Endothelial cell of umbilical vein (primary cell): ENCODE measurements at regions not wholly inside any gene's neighbourhood (a gene's known extent, or its start where the extent isn't known, plus 50 kb on each side); places are given as distances from the start of the nearest gene placed in this dataset.

Experiments
- BruUV-seq: library from RNA; stranded (reverse); fragments of 400-500 nt; replicated peaks from 2 replicates; lab custom pipeline; 2021; lab: Mats Ljungman, UMichigan
- CTCF ChIA-PET: fragments of 300-600, 350-600 bp; sonication (Branson Sonifier 250); formaldehyde crosslinking; loops from one replicate; lab custom pipeline; 2021; ENCODE audit warnings: antibody characterized with exemption, inconsistent platforms; lab: Charles Lee
- POLR2A ChIA-PET: fragments of 300-600, 350-600 bp; sonication (Branson Sonifier 250); formaldehyde crosslinking; loops from one replicate; lab custom pipeline; 2021; ENCODE audit warnings: antibody characterized with exemption, inconsistent platforms; lab: Charles Lee
- DNase-seq: peaks from one replicate; pipeline ENCODE4 v3.0.0-alpha.2; 2011; ENCODE audit warnings: low read depth, low spot score
- FAIRE-seq: peaks from 2 replicates; lab custom pipeline; 2011; peaks lifted over from hg19 to GRCh38; lab: Jason Lieb, UNC
- H2AFZ ChIP-seq: 2 replicates; pipeline ENCODE4 v1.6.0; 2012; ENCODE audit warnings: low read depth, low read length, control low read depth, inconsistent platforms
- H3K27ac ChIP-seq: 2 replicates; pipeline ENCODE4 v1.5.1; 2011; ENCODE audit warnings: low read depth, mild to moderate bottlenecking, control low read depth, low read length, moderate library complexity; ENCODE audit not compliant: insufficient read depth
- H3K27me3 ChIP-seq, 2 experiments: 2 replicates each; pipeline versions ENCODE4 v1.6.0 to v1.6.1; 2011; ENCODE audit warnings: low read length in 2 of 2, mixed read lengths in 1 of 2; ENCODE audit not compliant: control insufficient read depth in 2 of 2, insufficient read depth in 2 of 2
- H3K36me3 ChIP-seq, 2 experiments: 2 replicates in 1 of 2; 3 replicates in 1 of 2; pipeline ENCODE4 v1.5.1; 2011; ENCODE audit warnings: low read length in 2 of 2, mild to moderate bottlenecking in 1 of 2, moderate library complexity in 1 of 2; ENCODE audit not compliant: control insufficient read depth in 2 of 2, insufficient read depth in 2 of 2; ENCODE audit errors: extremely low read depth in 1 of 2
- H3K4me1 ChIP-seq: 3 replicates; pipeline ENCODE4 v1.5.1; 2011; ENCODE audit warnings: mild to moderate bottlenecking, low read length; ENCODE audit not compliant: control insufficient read depth, insufficient read depth; ENCODE audit errors: extremely low read depth
- H3K4me2 ChIP-seq: 2 replicates; pipeline ENCODE4 v1.6.1; 2011; ENCODE audit warnings: low read length, control low read depth, mixed read lengths; ENCODE audit not compliant: insufficient read depth
- H3K4me3 ChIP-seq, 3 experiments: fragments of 200-600 bp in 1 of 3; sonication (generic), shearing (Covaris generic) in 1 of 3; replicated peaks in 1 of 3; 2 replicates each; pipeline ENCODE4 v1.5.1; 2011 to 2016; ENCODE audit warnings: control low read depth in 3 of 3, low read length in 3 of 3, mild to moderate bottlenecking in 2 of 3, inconsistent platforms in 1 of 3, low read depth in 1 of 3, moderate library complexity in 1 of 3; ENCODE audit not compliant: insufficient read depth in 1 of 3
- H3K79me2 ChIP-seq: 2 replicates; pipeline ENCODE4 v1.6.0; 2012; ENCODE audit warnings: low read length, inconsistent platforms; ENCODE audit not compliant: control insufficient read depth, insufficient read depth
- H3K9ac ChIP-seq: replicated peaks from 2 replicates; pipeline ENCODE3; 2011; ENCODE audit warnings: low read length, control low read depth; ENCODE audit not compliant: insufficient read depth; ENCODE audit errors: extremely low read depth
- H3K9me1 ChIP-seq: replicated peaks from 3 replicates; pipeline ENCODE4 v1.6.0; 2011; ENCODE audit warnings: mild to moderate bottlenecking, low read length; ENCODE audit not compliant: control insufficient read depth, insufficient read depth; ENCODE audit errors: extremely low read depth
- H3K9me3 ChIP-seq: replicated peaks from 2 replicates; pipeline ENCODE4 v1.5.1; 2012; ENCODE audit warnings: low read length, inconsistent platforms; ENCODE audit not compliant: control insufficient read depth, insufficient read depth
- H4K20me1 ChIP-seq: replicated peaks from 2 replicates; pipeline ENCODE3; 2011; ENCODE audit warnings: mild to moderate bottlenecking, low read length; ENCODE audit not compliant: control insufficient read depth, insufficient read depth; ENCODE audit errors: extremely low read depth
- CTCF ChIP-seq, 2 donors: IDR thresholded peaks; 1 replicate in 1 of 2; 2 replicates in 1 of 2; pipeline ENCODE4 v1.5.1; 2011; ENCODE audit warnings: low read length in 2 of 2, mild to moderate bottlenecking in 2 of 2, moderate library complexity in 2 of 2, control low read depth in 1 of 2, inconsistent platforms in 1 of 2, low read depth in 1 of 2; ENCODE audit not compliant: insufficient read depth in 1 of 2; ENCODE audit errors: extremely low read depth in 1 of 2
- FOS ChIP-seq: IDR thresholded peaks from 2 replicates; pipeline ENCODE4 v1.6.1; 2011; ENCODE audit warnings: mild to moderate bottlenecking, low read length, moderate library complexity, borderline replicate concordance; ENCODE audit not compliant: insufficient read depth
- MYC ChIP-seq: IDR thresholded peaks from one replicate; pipeline ENCODE4 v1.6.1; 2011; ENCODE audit warnings: mild to moderate bottlenecking, low read depth, low read length
- dilution Hi-C: fragments of 300-500 bp; cut with MboI; formaldehyde crosslinking; loops from one replicate; pipeline ENCODE4 v1.15.0; 2019; ENCODE audit warnings: low sequenced_read_pairs; ENCODE audit not compliant: extremely low pct_ligation_motif_present
- intact Hi-C: fragments of 100-400 bp; cut with micrococcal nuclease; formaldehyde crosslinking; loops from one replicate; pipeline ENCODE4 v1.10.0; 2022
- TF ChIP-seq, protein P1 (sequence below): IDR thresholded peaks from 2 replicates; pipeline ENCODE4 v1.6.1; 2011; ENCODE audit not compliant: insufficient read depth, insufficient read length

GRCh38 chr21:16330082-16330907 lies 600.5 kb downstream of the USP25 start:
- no peaks in the 10 kb centered on the region for H3K36me3 ChIP-seq
- no peaks in the 10 kb centered on the region for H3K4me1 ChIP-seq
- H3K27ac ChIP-seq = no peak overlapping the region
- H2AFZ ChIP-seq = peak overlapping the region; percentile 46
- FAIRE-seq (peak; percentile 72), DNase-seq (peak; percentile 87)
- no peak for TF ChIP-seq FOS
- no peak for TF ChIP-seq MYC
- TF ChIP-seq, protein P1, sequence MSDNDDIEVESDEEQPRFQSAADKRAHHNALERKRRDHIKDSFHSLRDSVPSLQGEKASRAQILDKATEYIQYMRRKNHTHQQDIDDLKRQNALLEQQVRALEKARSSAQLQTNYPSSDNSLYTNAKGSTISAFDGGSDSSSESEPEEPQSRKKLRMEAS = no peak
- TF ChIP-seq CTCF (IDR thresholded peaks at IDR 0.05; ENCODE audit: extremely low read depth in 1 of 2, insufficient read depth in 1 of 2, low read depth in 1 of 2, low read length in 2 of 2) = peak; percentile 51 to 56
- no peak overlapping the region for H3K9ac ChIP-seq
- no TSS peak for BruUV-seq
- dilution Hi-C loops = no loop called here
- H3K4me3 ChIP-seq = no peak overlapping the region
- no peaks in the 10 kb centered on the region for H4K20me1 ChIP-seq
- CTCF ChIA-PET = interaction anchor here (0.6 to 5.3 kb wide), 46 partner anchors 9 to 940 kb away, joined by 3 to 98 read pairs (median 4); no protein-coding TSS in a partner anchor
- no peaks in the 10 kb centered on the region for H3K79me2 ChIP-seq
- H3K4me2 ChIP-seq = no peak overlapping the region
- no peaks in the 10 kb centered on the region for H3K9me1 ChIP-seq
- intact Hi-C loops = loop anchor here (1.0 to 5.0 kb wide), 6 partner anchors 89 to 942 kb away; no protein-coding TSS in a partner anchor
- H3K9me3 ChIP-seq = no peaks in the 10 kb centered on the region
- H3K27me3 ChIP-seq = no peaks in the 10 kb centered on the region
- POLR2A ChIA-PET = no interaction called here
